GM18508 (cell line): ENCODE measurements at regions not wholly inside any gene's neighbourhood (a gene's known extent, or its start where the extent isn't known, plus 50 kb on each side); places are given as distances from the start of the nearest gene placed in this dataset.
"Not testable (repeated sequence)": the region's sequence is repeated elsewhere in the genome, so short reads cannot be mapped to it uniquely, and the experiment has no call there.

Experiments
- ATAC-seq: cut with Tn5 transposase; IDR thresholded peaks from one replicate; pipeline ENCODE4 v1.9.1; 2021; ENCODE audit warnings: moderate number of reproducible peaks; ENCODE audit not compliant: insufficient read depth, unreplicated experiment

- peak; percentile 82 for ATAC-seq
These were observed 157.4 kb downstream of the SKIDA1 start for GRCh38 chr10:21368022-21368582.

GRCh38 chr10:21366108-21366507 lies 159.4 kb downstream of the SKIDA1 start:
- ATAC-seq = not testable (repeated sequence)

- ATAC-seq = no peak
These were observed 161.0 kb downstream of the SKIDA1 start for GRCh38 chr10:21364196-21365114.

GRCh38 chr10:21363731-21364104 lies 161.8 kb downstream of the SKIDA1 start:
- no peak for ATAC-seq

- no peak for ATAC-seq
These were observed 162.3 kb downstream of the SKIDA1 start for GRCh38 chr10:21363092-21363730.

GRCh38 chr10:21359202-21359601 lies 166.3 kb downstream of the SKIDA1 start:
- ATAC-seq = no peak

GRCh38 chr10:21355591-21356011 lies 169.9 kb downstream of the SKIDA1 start:
- ATAC-seq = no peak

GRCh38 chr10:21352886-21353285 lies 172.6 kb downstream of the SKIDA1 start:
- ATAC-seq = no peak

- ATAC-seq = not testable (repeated sequence)
These were observed 173.9 kb downstream of the SKIDA1 start for GRCh38 chr10:21351594-21351993.

- no peak for ATAC-seq
These were observed 175.6 kb downstream of the SKIDA1 start for GRCh38 chr10:21349912-21350286.

- ATAC-seq = no peak
These were observed 177.7 kb downstream of the SKIDA1 start for GRCh38 chr10:21347785-21348170.

GRCh38 chr10:21347043-21347784 lies 178.3 kb downstream of the SKIDA1 start:
- no peak for ATAC-seq

- no peak for ATAC-seq
These were observed 182.4 kb downstream of the SKIDA1 start for GRCh38 chr10:21343087-21343486.

- ATAC-seq = not testable (repeated sequence)
These were observed 183.0 kb downstream of the SKIDA1 start for GRCh38 chr10:21342499-21342898.

GRCh38 chr10:21340331-21340730 lies 185.2 kb downstream of the SKIDA1 start:
- ATAC-seq = no peak

- ATAC-seq = no peak
These were observed 188.2 kb downstream of the SKIDA1 start for GRCh38 chr10:21337171-21337792.

- no peak for ATAC-seq
These were observed 188.9 kb downstream of the SKIDA1 start for GRCh38 chr10:21336476-21337170.

- no peak for ATAC-seq
These were observed 190.4 kb downstream of the SKIDA1 start for GRCh38 chr10:21334891-21335696.

- no peak for ATAC-seq
These were observed 194.9 kb downstream of the SKIDA1 start for GRCh38 chr10:21330628-21331020.
